NCI-H2196 (cell line): ENCODE measurements at regions not wholly inside any gene's neighbourhood (a gene's known extent, or its start where the extent isn't known, plus 50 kb on each side); places are given as distances from the start of the nearest gene placed in this dataset.

Experiments
- DNase-seq: peaks from one replicate; lab custom pipeline; 2025; ENCODE audit not compliant: unreplicated experiment; lab: John Stamatoyannopoulos, UW

- peak; percentile 46 for DNase-seq
These were observed 74.6 kb upstream of the NPAS1 start for GRCh38 chr19:46944918-46945628.

GRCh38 chr19:46945694-46946489 lies 73.7 kb upstream of the NPAS1 start:
- DNase-seq = no peak

GRCh38 chr19:46946611-46947238 lies 72.9 kb upstream of the NPAS1 start:
- DNase-seq = no peak

DNA sequence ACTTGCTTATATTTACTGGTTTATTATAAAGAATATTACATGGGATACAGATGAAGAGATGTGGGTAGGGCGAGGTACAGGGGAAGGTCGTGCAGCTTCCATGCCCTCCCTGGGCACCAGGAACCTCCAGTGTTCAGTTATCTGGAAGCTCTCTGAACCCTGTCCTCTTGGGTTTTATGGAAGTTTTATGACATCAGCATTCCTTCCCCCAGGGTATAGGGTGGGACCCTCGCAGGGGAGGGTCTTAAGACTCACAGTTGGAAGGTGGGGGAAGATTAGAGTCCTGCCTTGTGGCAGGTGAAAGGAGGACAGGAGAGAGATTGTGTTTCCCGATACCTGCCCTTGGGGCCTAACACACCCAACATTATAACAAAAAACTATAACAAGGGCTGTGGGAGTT lies 71.8 kb upstream of the NPAS1 start:
- DNase-seq = no peak

GRCh38 chr19:46950526-46951170 lies 69.0 kb upstream of the NPAS1 start:
- DNase-seq = no peak

DNA sequence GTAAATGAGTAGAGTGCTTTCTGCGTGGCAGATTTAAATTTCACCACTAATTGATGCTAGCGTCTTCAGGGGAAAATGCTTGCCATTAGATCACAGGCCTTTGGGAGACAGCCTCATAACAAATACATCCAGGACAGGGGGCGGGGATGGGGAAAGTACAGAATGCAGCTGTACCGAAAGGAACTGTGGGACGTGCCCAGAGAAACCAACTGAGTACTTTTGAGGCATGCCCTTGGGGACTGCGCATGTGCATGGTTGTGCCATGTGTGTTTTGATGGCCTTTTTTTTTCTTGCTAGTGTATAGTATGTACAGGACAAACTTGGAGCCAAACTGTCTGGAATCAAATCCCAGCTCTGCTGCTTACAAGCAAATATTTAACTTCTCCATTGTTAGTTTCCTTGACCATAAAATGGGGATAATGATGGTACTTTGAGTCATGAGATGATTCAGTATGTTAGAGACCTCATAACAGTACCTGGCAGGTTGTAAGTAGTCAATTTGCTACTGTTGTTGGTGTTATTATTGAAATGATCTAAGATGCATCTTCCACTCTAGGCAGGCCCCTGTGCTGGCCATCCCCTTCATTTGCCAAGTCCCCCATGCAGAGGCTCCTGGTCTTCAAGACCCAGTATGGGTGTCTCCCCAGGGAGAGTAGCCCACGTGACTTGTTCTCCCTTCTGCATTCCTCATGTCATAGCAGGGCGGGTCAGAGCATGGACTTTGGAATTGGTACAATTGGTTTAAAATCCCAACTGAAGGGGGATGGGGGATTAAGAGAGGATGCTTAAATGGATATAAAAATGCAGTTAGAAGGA lies 68.3 kb upstream of the NPAS1 start:
- DNase-seq = no peak

- DNase-seq = no peak
These were observed 66.8 kb upstream of the NPAS1 start for GRCh38 chr19:46952874-46953273.

DNA sequence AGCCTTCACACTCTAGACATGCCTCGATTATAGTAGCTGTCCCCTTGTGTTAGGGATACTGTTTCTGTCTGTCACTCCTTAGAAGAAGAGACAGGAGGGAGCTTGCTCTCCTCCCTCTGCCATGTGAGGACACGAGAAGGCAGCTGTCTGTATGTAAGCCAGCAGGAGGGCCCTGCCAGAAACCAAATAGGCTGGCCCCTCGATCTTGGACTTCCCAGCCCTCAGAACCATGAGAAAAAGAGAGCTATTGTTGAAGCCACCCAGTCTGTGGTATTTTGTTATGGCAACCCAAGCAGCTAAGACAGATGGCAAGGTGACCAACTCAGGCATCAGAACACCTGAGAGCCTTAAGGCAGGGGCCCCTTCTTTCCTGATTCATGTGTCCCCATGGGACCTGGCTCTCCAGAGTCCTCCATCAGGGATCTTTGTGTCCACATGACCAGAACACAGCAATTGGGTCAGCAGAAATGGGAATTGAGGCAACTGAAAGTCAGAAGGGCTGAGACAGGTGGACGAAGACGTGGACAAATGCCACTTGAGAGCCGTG lies 65.6 kb upstream of the NPAS1 start:
- no peak for DNase-seq

GRCh38 chr19:46954502-46954992 lies 65.1 kb upstream of the NPAS1 start:
- no peak for DNase-seq

- DNase-seq = no peak
These were observed 64.4 kb upstream of the NPAS1 start for GRCh38 chr19:46954993-46955812.

GRCh38 chr19:46955813-46956371 lies 63.7 kb upstream of the NPAS1 start:
- DNase-seq = no peak

DNA sequence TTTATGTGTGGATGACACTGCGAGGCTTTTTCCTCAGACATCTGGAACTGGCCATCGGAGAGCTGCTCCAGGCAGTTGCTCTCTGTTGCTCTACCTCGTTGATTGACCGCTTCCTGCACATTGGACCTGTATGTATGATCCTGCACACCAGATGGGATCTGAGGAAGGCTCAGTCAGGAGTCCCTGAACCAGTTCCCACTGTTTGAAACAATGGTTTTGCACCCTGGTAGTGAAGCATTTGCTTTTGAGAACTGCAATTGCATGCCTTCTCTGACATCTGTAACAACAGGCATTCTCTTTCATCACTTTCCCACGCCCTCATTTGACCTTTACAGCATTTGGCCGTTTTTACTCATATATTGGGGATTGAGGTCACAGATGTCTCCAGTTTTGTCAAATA lies 61.1 kb upstream of the NPAS1 start:
- DNase-seq = no peak

DNA sequence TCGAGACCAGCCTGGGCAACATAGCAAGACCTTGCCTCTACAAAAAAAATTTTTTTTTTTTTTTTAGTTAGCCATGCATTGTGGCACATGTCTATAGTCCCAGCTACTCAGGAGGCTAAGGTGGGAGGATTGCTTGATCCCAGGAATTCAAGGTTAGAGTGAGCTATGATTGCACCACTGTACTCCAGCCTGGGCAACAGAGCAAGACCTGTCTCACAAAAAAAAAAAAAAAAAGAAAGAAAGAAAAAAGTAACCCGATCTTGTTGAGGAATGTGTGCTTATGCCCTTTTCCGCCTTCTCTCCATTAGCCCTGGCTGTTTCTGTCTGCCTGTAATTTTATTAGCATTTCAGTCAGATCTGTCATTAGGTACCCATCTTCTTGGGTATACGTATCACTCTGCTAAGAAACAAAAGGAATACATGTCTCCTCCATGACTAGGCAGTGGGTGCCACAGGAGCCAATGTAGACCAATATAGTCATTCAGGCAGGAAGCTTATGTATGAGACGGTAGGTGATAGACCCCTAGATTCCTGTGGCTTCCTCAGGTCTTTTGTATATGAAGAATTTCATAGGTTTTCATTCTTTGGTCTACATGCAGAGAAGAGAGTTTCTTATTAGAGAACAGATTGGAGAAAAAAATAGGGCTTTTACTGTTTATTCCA lies 59.6 kb upstream of the NPAS1 start:
- no peak for DNase-seq

- DNase-seq = no peak
These were observed 57.5 kb upstream of the NPAS1 start for GRCh38 chr19:46962030-46962570.

- DNase-seq = no peak
These were observed 56.4 kb upstream of the NPAS1 start for GRCh38 chr19:46963093-46963734.

- no peak for DNase-seq
These were observed 52.0 kb upstream of the NPAS1 start for GRCh38 chr19:46967578-46968032.
